Activated CD8-positive, alpha-beta memory T cell treated with anti-CD3 and anti-CD28 coated beads for 48 hours (primary cell): ENCODE measurements at regions not wholly inside any gene's neighbourhood (a gene's known extent, or its start where the extent isn't known, plus 50 kb on each side); places are given as distances from the start of the nearest gene placed in this dataset.
"Not testable (repeated sequence)": the region's sequence is repeated elsewhere in the genome, so short reads cannot be mapped to it uniquely, and the experiment has no call there.

Experiments
- DNase-seq, 3 experiments: peaks; one replicate each; pipeline ENCODE4 v3.0.0-alpha.2; 2020; ENCODE audit warnings: low read depth in 2 of 3, low spot score in 2 of 3

GRCh38 chr20:51306081-51306480 is 236.4 kb downstream of the NFATC2 start:
- DNase-seq: no peak

- no peak for DNase-seq
Measured at GRCh38 chr20:51305316-51306052, 237.0 kb downstream of the NFATC2 start.

- DNase-seq: no peak
Measured at GRCh38 chr20:51303731-51304670, 238.5 kb downstream of the NFATC2 start.

GRCh38 chr20:51301026-51301425 is 241.5 kb downstream of the NFATC2 start:
- no peak for DNase-seq

GRCh38 chr20:51300104-51300503 is 242.4 kb downstream of the NFATC2 start:
- DNase-seq: no peak

GRCh38 chr20:51299413-51299812 is 243.1 kb downstream of the NFATC2 start:
- no peak for DNase-seq

- DNase-seq: no peak
Measured at GRCh38 chr20:51298141-51298749, 244.3 kb downstream of the NFATC2 start.

- no peak for DNase-seq
Measured at GRCh38 chr20:51287628-51288413, 254.7 kb downstream of the NFATC2 start.

- DNase-seq: no peak
Measured at GRCh38 chr20:51286758-51287157, 255.8 kb downstream of the NFATC2 start.

GRCh38 chr20:51285684-51286083 is 256.8 kb downstream of the NFATC2 start:
- DNase-seq: no peak

GRCh38 chr20:51284871-51285270 is 257.6 kb downstream of the NFATC2 start:
- DNase-seq: no peak

- no peak for DNase-seq
Measured at GRCh38 chr20:51284176-51284575, 258.3 kb downstream of the NFATC2 start.

GRCh38 chr20:51281521-51281920 is 258.6 kb upstream of the KCNG1 start:
- DNase-seq: no peak

- no peak for DNase-seq
Measured at GRCh38 chr20:51280047-51280446, 257.1 kb upstream of the KCNG1 start.

GRCh38 chr20:51277961-51278360 is 255.1 kb upstream of the KCNG1 start:
- DNase-seq: no peak

- DNase-seq: no peak
Measured at GRCh38 chr20:51276296-51276695, 253.4 kb upstream of the KCNG1 start.

- DNase-seq: no peak
Measured at GRCh38 chr20:51275826-51276225, 252.9 kb upstream of the KCNG1 start.

GRCh38 chr20:51275181-51275580 is 252.3 kb upstream of the KCNG1 start:
- DNase-seq: no peak

- DNase-seq: no peak
Measured at GRCh38 chr20:51272401-51272800, 249.5 kb upstream of the KCNG1 start.

- DNase-seq: no peak
Measured at GRCh38 chr20:51271931-51272330, 249.0 kb upstream of the KCNG1 start.

GRCh38 chr20:51271289-51271688 is 248.4 kb upstream of the KCNG1 start:
- DNase-seq: not testable (repeated sequence)
